ENCODE measurements at regions not wholly inside any gene's neighbourhood (a gene's known extent, or its start where the extent isn't known, plus 50 kb on each side); places are given as distances from the start of the nearest gene placed in this dataset.

DNA sequence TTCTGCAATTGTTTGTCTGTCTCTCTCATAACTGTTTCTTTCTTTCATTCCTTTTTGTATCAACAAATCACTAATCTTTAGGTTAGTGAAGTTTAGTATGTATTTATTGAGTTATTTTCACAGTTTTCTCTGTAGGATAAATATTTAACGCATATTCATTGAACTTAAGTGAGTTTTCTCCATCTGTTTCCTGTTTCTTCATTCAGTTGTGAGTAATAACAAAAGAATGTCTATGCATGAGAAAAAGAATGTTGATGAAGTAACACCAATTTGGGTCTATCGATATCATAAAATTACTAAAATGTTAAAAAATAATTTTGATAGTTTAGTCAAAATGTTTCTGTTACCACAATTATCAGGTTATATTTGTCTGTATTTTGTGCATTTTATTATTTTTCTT is 948.0 kb downstream of the DSC3 start:
- no peak for TF ChIP-seq CHD1 (IDR thresholded peaks at IDR 0.05; ENCODE audit: low read depth, low read length)
- no peak for TF ChIP-seq TBP (IDR thresholded peaks at IDR 0.05; ENCODE audit: low read depth, low read length)
- TF ChIP-seq POLR2AphosphoS5 (IDR thresholded peaks at IDR 0.05; ENCODE audit: low read depth, low read length), result no peak
- TF ChIP-seq ATF3 (IDR thresholded peaks at IDR 0.05; ENCODE audit: insufficient read depth, low read depth, low read length), result no peak
- TF ChIP-seq KDM1A (IDR thresholded peaks at IDR 0.05; ENCODE audit: borderline replicate concordance, low read length), result no peak
- no peak for TF ChIP-seq GTF2F1 (IDR thresholded peaks at IDR 0.05; ENCODE audit: borderline replicate concordance, low read depth, low read length)
- TF ChIP-seq, protein P1, sequence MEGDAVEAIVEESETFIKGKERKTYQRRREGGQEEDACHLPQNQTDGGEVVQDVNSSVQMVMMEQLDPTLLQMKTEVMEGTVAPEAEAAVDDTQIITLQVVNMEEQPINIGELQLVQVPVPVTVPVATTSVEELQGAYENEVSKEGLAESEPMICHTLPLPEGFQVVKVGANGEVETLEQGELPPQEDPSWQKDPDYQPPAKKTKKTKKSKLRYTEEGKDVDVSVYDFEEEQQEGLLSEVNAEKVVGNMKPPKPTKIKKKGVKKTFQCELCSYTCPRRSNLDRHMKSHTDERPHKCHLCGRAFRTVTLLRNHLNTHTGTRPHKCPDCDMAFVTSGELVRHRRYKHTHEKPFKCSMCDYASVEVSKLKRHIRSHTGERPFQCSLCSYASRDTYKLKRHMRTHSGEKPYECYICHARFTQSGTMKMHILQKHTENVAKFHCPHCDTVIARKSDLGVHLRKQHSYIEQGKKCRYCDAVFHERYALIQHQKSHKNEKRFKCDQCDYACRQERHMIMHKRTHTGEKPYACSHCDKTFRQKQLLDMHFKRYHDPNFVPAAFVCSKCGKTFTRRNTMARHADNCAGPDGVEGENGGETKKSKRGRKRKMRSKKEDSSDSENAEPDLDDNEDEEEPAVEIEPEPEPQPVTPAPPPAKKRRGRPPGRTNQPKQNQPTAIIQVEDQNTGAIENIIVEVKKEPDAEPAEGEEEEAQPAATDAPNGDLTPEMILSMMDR (IDR thresholded peaks at IDR 0.05; ENCODE audit: control extremely low read depth in 1 of 3, insufficient read depth in 1 of 3, low read depth in 1 of 3, low read length in 3 of 3), result no peak
- TF ChIP-seq POLR2A (IDR thresholded peaks at IDR 0.05; ENCODE audit: control extremely low read depth in 1 of 2, low read depth in 2 of 2, low read length in 2 of 2), result no peak
- no peak for TF ChIP-seq MAX (IDR thresholded peaks at IDR 0.05)
- TF ChIP-seq ZNF274 (IDR thresholded peaks at IDR 0.05; ENCODE audit: borderline replicate concordance, extremely low read depth, low read length), result no peak
